Gastroesophageal sphincter (tissue), 3 donors: ENCODE measurements at regions not wholly inside any gene's neighbourhood (a gene's known extent, or its start where the extent isn't known, plus 50 kb on each side); places are given as distances from the start of the nearest gene placed in this dataset.

ENCODE experiments used
- CTCF ChIP-seq, 4 experiments: fragments of 200-600 bp in 2 of 4; fragments of 450-650 bp in 2 of 4; sonication (generic) in 1 of 4; IDR thresholded peaks; one replicate each; pipeline ENCODE4 v1.5.1; 2017 to 2019; ENCODE audit warnings: antibody characterized with exemption in 4 of 4, mild to moderate bottlenecking in 2 of 4, moderate library complexity in 2 of 4
- POLR2A ChIP-seq, 2 donors: fragments of 450-650 bp; IDR thresholded peaks; one replicate each; pipeline ENCODE4 v1.6.1; 2017; ENCODE audit warnings: antibody characterized with exemption in 2 of 2, mild to moderate bottlenecking in 2 of 2, moderate library complexity in 1 of 2

GRCh38 chr1:224795591-224795990 is 133.9 kb upstream of the DNAH14 start:
- TF ChIP-seq CTCF (IDR thresholded peaks at IDR 0.05), result no peak
- no peak for TF ChIP-seq POLR2A (IDR thresholded peaks at IDR 0.05)
